Mucosa of descending colon (tissue), 3 donors: ENCODE measurements at regions not wholly inside any gene's neighbourhood (a gene's known extent, or its start where the extent isn't known, plus 50 kb on each side); places are given as distances from the start of the nearest gene placed in this dataset.
"Not testable (repeated sequence)": the region's sequence is repeated elsewhere in the genome, so short reads cannot be mapped to it uniquely, and the experiment has no call there.

Experiments used
- ATAC-seq: fragments of 200-7000 bp; cut with Tn5 transposase; one replicate; pipeline ENCODE4 v1.9.1; 2020; ENCODE audit warnings: mild to moderate bottlenecking, moderate library complexity
- DNase-seq, 3 donors: peaks; one replicate each; pipeline ENCODE4 v3.0.0-alpha.2; 2020
- H3K36me3 ChIP-seq: fragments of 200-600 bp; one replicate; pipeline ENCODE4 v1.8.0; 2021; ENCODE audit warnings: low read depth, mild to moderate bottlenecking
- H3K4me1 ChIP-seq: fragments of 200-600 bp; one replicate; pipeline ENCODE4 v1.8.0; 2021; ENCODE audit warnings: low read depth, mild to moderate bottlenecking
- H3K4me3 ChIP-seq: fragments of 200-600 bp; one replicate; pipeline ENCODE4 v1.8.0; 2021; ENCODE audit warnings: mild to moderate bottlenecking
- H3K9me3 ChIP-seq: fragments of 200-600 bp; one replicate; pipeline ENCODE4 v1.8.0; 2021; ENCODE audit warnings: mild to moderate bottlenecking
- CTCF ChIP-seq: fragments of 200-600 bp; IDR thresholded peaks from one replicate; pipeline ENCODE4 v1.8.0; 2022; ENCODE audit warnings: antibody characterized with exemption, mild to moderate bottlenecking
- intact Hi-C, 2 donors: fragments of 100-400 bp; cut with DNase I in 1 of 2; cut with micrococcal nuclease in 1 of 2; formaldehyde crosslinking; loops; one replicate each; pipeline versions ENCODE4 v1.11.0 to v1.11.1; 2022; cut with DNase I, micrococcal nuclease
- donor health status: DM: no; HTN: no; CAD: no; lungs with moderate emphysema.
- donor health status: DM: no; HTN: no; CAD: no.
- donor health status: DM: no; HTN: yes; CAD: no.

DNA sequence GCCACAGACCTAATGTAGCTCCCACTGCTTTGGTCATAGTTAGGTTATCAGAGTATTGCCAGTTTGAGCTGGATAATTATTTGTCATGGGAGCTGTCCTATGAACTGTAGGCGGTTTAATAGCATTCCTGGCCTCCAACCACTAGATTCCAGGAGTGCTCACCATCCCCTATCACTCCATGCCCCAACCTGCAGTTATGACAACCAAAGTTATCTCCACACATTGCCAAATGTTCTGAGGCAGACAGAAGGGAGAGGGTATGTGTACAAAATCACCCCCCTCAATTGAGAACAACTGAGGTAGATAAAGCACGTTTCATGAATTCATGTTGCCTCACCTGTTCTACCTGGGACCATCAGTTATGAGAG lies 119.0 kb upstream of the CACUL1 start:
- no peak for DNase-seq
- TF ChIP-seq CTCF, result no peak
- H3K4me1 ChIP-seq, result peaks cover 2% of the 10 kb centered on the region
- no peak overlapping the region for H3K4me3 ChIP-seq
- no peaks in the 10 kb centered on the region for H3K9me3 ChIP-seq
- H3K36me3 ChIP-seq, result no peaks in the 10 kb centered on the region
- intact Hi-C loops, result no loop called here
- no peak for ATAC-seq

DNA sequence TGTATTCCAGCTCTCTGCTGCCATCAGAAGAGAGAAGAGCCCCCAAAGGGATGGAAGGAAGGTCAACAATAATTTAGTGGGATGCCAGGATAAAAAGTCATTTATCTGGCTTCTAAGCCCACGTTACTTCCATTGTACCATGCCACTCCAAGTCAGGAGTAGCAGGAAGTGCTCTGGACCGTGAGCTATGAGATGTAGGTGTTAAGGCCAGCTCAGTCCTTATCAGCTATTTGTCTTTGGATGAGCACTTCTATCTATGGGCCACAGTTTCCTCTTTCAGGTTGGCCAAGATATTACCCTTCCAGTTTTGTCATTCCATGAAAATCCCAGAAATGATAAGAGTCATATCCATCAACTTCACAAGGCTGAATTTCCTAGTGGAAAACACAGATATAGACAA lies 119.4 kb upstream of the CACUL1 start:
- Histone ChIP-seq H3K9me3 (no peaks in the 10 kb centered on the region), H3K4me1 (peaks cover 2% of the 10 kb centered on the region), H3K36me3 (no peaks in the 10 kb centered on the region), H3K4me3 (no peak overlapping the region)
- no peak for ATAC-seq
- TF ChIP-seq CTCF, result no peak
- intact Hi-C loops, result no loop called here
- DNase-seq, result no peak

DNA sequence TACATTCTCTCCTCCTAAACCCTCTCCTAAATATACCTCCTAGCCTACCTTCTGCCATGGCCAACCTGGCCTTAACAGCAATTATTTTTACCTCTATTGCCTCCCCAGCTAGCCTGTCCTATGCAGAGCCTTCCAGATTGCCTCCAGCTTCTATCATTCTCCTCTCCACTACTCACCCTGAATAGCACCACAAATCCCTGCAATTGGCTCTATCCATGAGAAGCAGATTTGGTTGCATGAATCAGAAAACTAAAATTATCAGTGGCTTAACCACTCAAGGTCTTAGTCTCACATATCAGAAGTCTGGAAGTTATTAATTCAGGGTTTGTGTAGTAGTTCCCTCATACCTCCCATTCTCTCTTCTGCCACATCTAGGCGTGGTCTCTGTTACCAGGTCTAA lies 120.3 kb upstream of the CACUL1 start:
- DNase-seq (no peak), ATAC-seq (no peak)
- Histone ChIP-seq H3K36me3 (no peaks in the 10 kb centered on the region), H3K4me3 (no peak overlapping the region), H3K4me1 (peaks cover 2% of the 10 kb centered on the region), H3K9me3 (no peaks in the 10 kb centered on the region)
- TF ChIP-seq CTCF, result no peak
- intact Hi-C loops, result no loop called here

- DNase-seq, result no peak
- no peak for ATAC-seq
- no peak for TF ChIP-seq CTCF
- intact Hi-C loops, result no loop called here
- H3K4me1 ChIP-seq, result no peaks in the 10 kb centered on the region
- H3K4me3 ChIP-seq, result no peak overlapping the region
- no peaks in the 10 kb centered on the region for H3K36me3 ChIP-seq
- H3K9me3 ChIP-seq, result no peaks in the 10 kb centered on the region
Observed at GRCh38 chr10:118882741-118883140, 128.0 kb upstream of the CACUL1 start.

DNA sequence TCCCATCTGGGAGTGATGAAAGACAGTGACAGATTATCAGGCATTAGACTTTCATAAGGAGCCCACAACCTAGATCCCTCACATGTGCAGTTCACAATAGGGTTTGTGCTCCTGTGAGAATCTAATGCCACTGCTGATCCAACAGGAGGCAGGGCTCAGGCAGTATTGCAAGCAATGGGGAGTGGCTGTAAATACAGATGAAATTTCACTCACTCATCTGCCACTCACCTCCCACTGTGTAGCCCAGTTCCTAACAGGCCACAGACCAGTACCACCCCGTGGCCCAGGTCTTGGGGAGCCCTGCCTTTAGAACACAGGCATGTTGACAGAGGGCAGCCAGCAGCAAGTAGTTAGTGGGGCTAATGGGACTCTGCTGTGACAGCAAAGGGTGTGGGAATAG lies 137.3 kb upstream of the NANOS1 start:
- intact Hi-C loops, result no loop called here
- Histone ChIP-seq H3K4me1 (no peaks in the 10 kb centered on the region), H3K9me3 (no peaks in the 10 kb centered on the region), H3K4me3 (no peak overlapping the region), H3K36me3 (no peaks in the 10 kb centered on the region)
- DNase-seq (no peak), ATAC-seq (no peak)
- TF ChIP-seq CTCF, result no peak

- ATAC-seq, DNase-seq, H3K4me3 ChIP-seq, H3K9me3 ChIP-seq, H3K4me1 ChIP-seq, H3K36me3 ChIP-seq, intact Hi-C loops: not testable (repeated sequence)
Observed at GRCh38 chr10:118894891-118895290, 134.6 kb upstream of the NANOS1 start.
